HG02571 (cell line): ENCODE measurements at regions not wholly inside any gene's neighbourhood (a gene's known extent, or its start where the extent isn't known, plus 50 kb on each side); places are given as distances from the start of the nearest gene placed in this dataset.
A peak's percentile ranks its signal among the peaks of the same experiment; 100 is the strongest.

Source experiments
- ATAC-seq: cut with Tn5 transposase; IDR thresholded peaks from one replicate; pipeline ENCODE4 v1.9.1; 2021; ENCODE audit warnings: mild to moderate bottlenecking, moderate library complexity; ENCODE audit not compliant: unreplicated experiment

GRCh38 chr11:109914038-109914437 lies 179.2 kb upstream of the ZC3H12C start:
- no peak for ATAC-seq

- no peak for ATAC-seq
Measured at GRCh38 chr11:109914809-109915653, 178.2 kb upstream of the ZC3H12C start.

- no peak for ATAC-seq
Measured at GRCh38 chr11:109926941-109927340, 166.3 kb upstream of the ZC3H12C start.

- no peak for ATAC-seq
Measured at GRCh38 chr11:109929308-109929707, 163.9 kb upstream of the ZC3H12C start.

GRCh38 chr11:109933126-109933525 lies 160.1 kb upstream of the ZC3H12C start:
- ATAC-seq, result no peak

- no peak for ATAC-seq
Measured at GRCh38 chr11:109934151-109934550, 159.0 kb upstream of the ZC3H12C start.

GRCh38 chr11:109936661-109937180 lies 156.5 kb upstream of the ZC3H12C start:
- no peak for ATAC-seq

- ATAC-seq, result no peak
Measured at GRCh38 chr11:109937968-109938367, 155.2 kb upstream of the ZC3H12C start.

GRCh38 chr11:109939166-109939810 lies 153.9 kb upstream of the ZC3H12C start:
- ATAC-seq, result no peak

- no peak for ATAC-seq
Measured at GRCh38 chr11:109940816-109941215, 152.4 kb upstream of the ZC3H12C start.

- ATAC-seq, result peak; percentile 69
Measured at GRCh38 chr11:109945626-109946321, 147.4 kb upstream of the ZC3H12C start.

- peak; percentile 90 for ATAC-seq
Measured at GRCh38 chr11:109946322-109946846, 146.8 kb upstream of the ZC3H12C start.

- ATAC-seq, result no peak
Measured at GRCh38 chr11:109954534-109954933, 138.7 kb upstream of the ZC3H12C start.

- ATAC-seq, result peak; percentile 81
Measured at GRCh38 chr11:109956124-109956793, 136.9 kb upstream of the ZC3H12C start.

GRCh38 chr11:109957000-109957399 lies 136.2 kb upstream of the ZC3H12C start:
- peak; percentile 45 for ATAC-seq

GRCh38 chr11:109957601-109958000 lies 135.6 kb upstream of the ZC3H12C start:
- no peak for ATAC-seq

GRCh38 chr11:109958131-109958820 lies 134.9 kb upstream of the ZC3H12C start:
- ATAC-seq, result no peak

GRCh38 chr11:109958821-109959166 lies 134.4 kb upstream of the ZC3H12C start:
- ATAC-seq, result no peak

GRCh38 chr11:109960831-109961230 lies 132.4 kb upstream of the ZC3H12C start:
- no peak for ATAC-seq

- no peak for ATAC-seq
Measured at GRCh38 chr11:109961261-109961660, 131.9 kb upstream of the ZC3H12C start.
